Adrenal gland (tissue), 5 donors: ENCODE measurements at regions not wholly inside any gene's neighbourhood (a gene's known extent, or its start where the extent isn't known, plus 50 kb on each side); places are given as distances from the start of the nearest gene placed in this dataset.

ENCODE experiments used
- POLR2A ChIP-seq, 2 donors: fragments of 450-650 bp; IDR thresholded peaks; one replicate each; pipeline ENCODE4 v1.6.1; 2017; ENCODE audit warnings: antibody characterized with exemption in 2 of 2, mild to moderate bottlenecking in 2 of 2, moderate library complexity in 1 of 2
- TF ChIP-seq, protein P1 (sequence below), 6 experiments: fragments of 450-650 bp in 4 of 6; fragments of 200-600 bp in 2 of 6; sonication (generic) in 1 of 6; IDR thresholded peaks; 1 replicate in 5 of 6; 2 replicates in 1 of 6; pipeline versions ENCODE4 v1.5.1 to v1.8.0; 2016 to 2021; ENCODE audit warnings: antibody characterized with exemption in 6 of 6, mild to moderate bottlenecking in 2 of 6, moderate library complexity in 1 of 6
- donor health status: DM: no; HTN: no; CAD: no.

DNA sequence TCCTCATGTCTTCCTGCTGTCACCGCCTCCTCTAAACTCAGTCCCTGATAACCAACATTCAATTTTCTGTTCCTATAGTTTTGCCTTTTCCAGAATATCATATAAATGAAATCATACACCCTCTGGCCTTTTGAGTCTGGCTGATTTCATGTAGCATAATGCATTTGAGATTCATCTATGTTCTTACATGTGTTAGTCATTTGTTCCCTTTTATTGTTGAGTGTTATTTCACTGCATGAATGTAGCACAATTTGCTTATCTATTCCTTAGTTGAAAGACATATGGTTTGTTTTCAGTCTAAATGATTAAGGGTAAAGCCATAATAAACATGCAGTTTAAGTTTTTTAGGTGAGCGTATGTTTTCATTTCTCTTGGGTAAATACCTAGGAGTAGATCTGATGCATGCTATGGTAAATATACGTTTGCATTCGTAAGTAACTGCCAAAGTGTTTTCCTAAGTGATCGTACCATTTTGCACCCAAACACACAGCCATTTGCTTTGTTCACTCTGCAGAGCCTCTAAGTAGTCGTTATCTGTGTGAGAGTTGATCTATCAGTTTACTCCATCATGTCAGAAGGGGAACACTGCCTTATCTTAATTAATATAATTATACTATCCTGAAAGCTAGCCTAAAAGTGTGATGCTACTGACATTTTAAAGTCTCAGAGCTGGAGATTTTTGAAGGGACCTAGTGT, 460.8 kb downstream of the DMAC1 start:
- TF ChIP-seq, protein P1, sequence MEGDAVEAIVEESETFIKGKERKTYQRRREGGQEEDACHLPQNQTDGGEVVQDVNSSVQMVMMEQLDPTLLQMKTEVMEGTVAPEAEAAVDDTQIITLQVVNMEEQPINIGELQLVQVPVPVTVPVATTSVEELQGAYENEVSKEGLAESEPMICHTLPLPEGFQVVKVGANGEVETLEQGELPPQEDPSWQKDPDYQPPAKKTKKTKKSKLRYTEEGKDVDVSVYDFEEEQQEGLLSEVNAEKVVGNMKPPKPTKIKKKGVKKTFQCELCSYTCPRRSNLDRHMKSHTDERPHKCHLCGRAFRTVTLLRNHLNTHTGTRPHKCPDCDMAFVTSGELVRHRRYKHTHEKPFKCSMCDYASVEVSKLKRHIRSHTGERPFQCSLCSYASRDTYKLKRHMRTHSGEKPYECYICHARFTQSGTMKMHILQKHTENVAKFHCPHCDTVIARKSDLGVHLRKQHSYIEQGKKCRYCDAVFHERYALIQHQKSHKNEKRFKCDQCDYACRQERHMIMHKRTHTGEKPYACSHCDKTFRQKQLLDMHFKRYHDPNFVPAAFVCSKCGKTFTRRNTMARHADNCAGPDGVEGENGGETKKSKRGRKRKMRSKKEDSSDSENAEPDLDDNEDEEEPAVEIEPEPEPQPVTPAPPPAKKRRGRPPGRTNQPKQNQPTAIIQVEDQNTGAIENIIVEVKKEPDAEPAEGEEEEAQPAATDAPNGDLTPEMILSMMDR (IDR thresholded peaks at IDR 0.05), result no peak
- no peak for TF ChIP-seq POLR2A (IDR thresholded peaks at IDR 0.05)
